ENCODE measurements at regions not wholly inside any gene's neighbourhood (a gene's known extent, or its start where the extent isn't known, plus 50 kb on each side); places are given as distances from the start of the nearest gene placed in this dataset.

GRCh38 chr19:31674503-31675192 lies 325.4 kb upstream of the TSHZ3 start:
- H3K9me3 ChIP-seq = no peaks in the 10 kb centered on the region
- no peak overlapping the region for H3K27ac ChIP-seq
- H3K36me3 ChIP-seq = no peaks in the 10 kb centered on the region
- no peak for TF ChIP-seq EP300 (IDR thresholded peaks at IDR 0.05)
- TF ChIP-seq POLR2A (IDR thresholded peaks at IDR 0.05) = no peak
- TF ChIP-seq CTCF (IDR thresholded peaks at IDR 0.05) = no peak
- TF ChIP-seq POLR2AphosphoS5 (IDR thresholded peaks at IDR 0.05) = no peak
- H3K4me3 ChIP-seq = no peak overlapping the region
- no peaks in the 10 kb centered on the region for H3K4me1 ChIP-seq
- no peak for ATAC-seq
- WGBS, 2 donors (ENCODE audit: low coverage in 1 of 2) = 57 to 87% methylated on average over 5 to 11 of the region's 11 CpGs
- no peaks in the 10 kb centered on the region for H3K27me3 ChIP-seq

GRCh38 chr19:31675193-31675913 lies 326.1 kb upstream of the TSHZ3 start:
- Histone ChIP-seq H3K4me1 (no peaks in the 10 kb centered on the region), H3K4me3 (no peak overlapping the region), H3K9me3 (no peaks in the 10 kb centered on the region), H3K27ac (no peak overlapping the region), H3K27me3 (no peaks in the 10 kb centered on the region), H3K36me3 (no peaks in the 10 kb centered on the region)
- TF ChIP-seq CTCF (IDR thresholded peaks at IDR 0.05) (no peak), POLR2A (IDR thresholded peaks at IDR 0.05) (no peak), POLR2AphosphoS5 (IDR thresholded peaks at IDR 0.05) (no peak), EP300 (IDR thresholded peaks at IDR 0.05) (no peak)
- WGBS, 2 donors (ENCODE audit: low coverage in 1 of 2) = 69 to 87% methylated on average over 3 to 10 of the region's 10 CpGs
- no peak for ATAC-seq

- Histone ChIP-seq H3K9me3 (no peaks in the 10 kb centered on the region), H3K4me3 (no peak overlapping the region), H3K27ac (no peak overlapping the region), H3K36me3 (no peaks in the 10 kb centered on the region), H3K27me3 (no peaks in the 10 kb centered on the region), H3K4me1 (no peaks in the 10 kb centered on the region)
- no peak for ATAC-seq
- no peak for TF ChIP-seq POLR2AphosphoS5 (IDR thresholded peaks at IDR 0.05)
- TF ChIP-seq CTCF (IDR thresholded peaks at IDR 0.05) = peak in 2 of 4 experiments; percentile 17 to 45
- 71 to 73% methylated on average over 3 of the region's 3 CpGs for WGBS, 2 donors (ENCODE audit: low coverage in 1 of 2)
Observed at GRCh38 chr19:31676271-31677004, 327.2 kb upstream of the TSHZ3 start.

GRCh38 chr19:31678421-31678820 lies 329.2 kb upstream of the TSHZ3 start:
- Histone ChIP-seq H3K9me3 (no peaks in the 10 kb centered on the region), H3K36me3 (no peaks in the 10 kb centered on the region), H3K27ac (no peak overlapping the region), H3K4me3 (no peak overlapping the region), H3K4me1 (no peaks in the 10 kb centered on the region), H3K27me3 (no peaks in the 10 kb centered on the region)
- TF ChIP-seq EP300 (IDR thresholded peaks at IDR 0.05) = no peak
- no peak for TF ChIP-seq POLR2A (IDR thresholded peaks at IDR 0.05)
- TF ChIP-seq CTCF (IDR thresholded peaks at IDR 0.05) = no peak
- TF ChIP-seq POLR2AphosphoS5 (IDR thresholded peaks at IDR 0.05) = no peak
- no peak for ATAC-seq
- 81 to 83% methylated on average over 1 to 3 of the region's 3 CpGs for WGBS, 2 donors (ENCODE audit: low coverage in 1 of 2)

Measured in gastroesophageal sphincter (tissue), 4 donors.